Left forelimb (tissue), 1 donor: ENCODE measurements at regions not wholly inside any gene's neighbourhood (a gene's known extent, or its start where the extent isn't known, plus 50 kb on each side); places are given as distances from the start of the nearest gene placed in this dataset.

Experiments used
- DNase-seq: peaks from one replicate; pipeline ENCODE4 v3.0.0-alpha.2; 2018; ENCODE audit warnings: low spot score

DNA sequence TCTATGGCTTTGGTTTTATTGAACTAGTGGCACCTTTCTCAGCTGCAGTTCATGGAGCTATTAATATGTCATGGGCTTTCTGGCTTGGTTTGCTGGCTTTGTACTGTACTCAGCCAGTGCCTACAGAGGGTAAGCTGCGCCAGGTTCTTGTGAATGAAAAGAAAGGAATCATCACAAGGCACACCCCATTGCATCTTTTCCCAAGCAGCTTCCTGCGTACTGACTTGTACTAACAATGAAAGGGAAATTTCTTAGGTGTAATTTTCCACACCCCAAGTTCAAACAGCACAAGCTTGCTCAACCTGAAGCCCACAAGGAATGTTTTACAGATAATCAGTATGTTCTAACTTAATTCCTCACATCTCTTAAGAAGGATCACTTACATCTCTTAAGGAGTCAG lies 78.0 kb upstream of the TNFSF18 start:
- DNase-seq, result no peak

DNA sequence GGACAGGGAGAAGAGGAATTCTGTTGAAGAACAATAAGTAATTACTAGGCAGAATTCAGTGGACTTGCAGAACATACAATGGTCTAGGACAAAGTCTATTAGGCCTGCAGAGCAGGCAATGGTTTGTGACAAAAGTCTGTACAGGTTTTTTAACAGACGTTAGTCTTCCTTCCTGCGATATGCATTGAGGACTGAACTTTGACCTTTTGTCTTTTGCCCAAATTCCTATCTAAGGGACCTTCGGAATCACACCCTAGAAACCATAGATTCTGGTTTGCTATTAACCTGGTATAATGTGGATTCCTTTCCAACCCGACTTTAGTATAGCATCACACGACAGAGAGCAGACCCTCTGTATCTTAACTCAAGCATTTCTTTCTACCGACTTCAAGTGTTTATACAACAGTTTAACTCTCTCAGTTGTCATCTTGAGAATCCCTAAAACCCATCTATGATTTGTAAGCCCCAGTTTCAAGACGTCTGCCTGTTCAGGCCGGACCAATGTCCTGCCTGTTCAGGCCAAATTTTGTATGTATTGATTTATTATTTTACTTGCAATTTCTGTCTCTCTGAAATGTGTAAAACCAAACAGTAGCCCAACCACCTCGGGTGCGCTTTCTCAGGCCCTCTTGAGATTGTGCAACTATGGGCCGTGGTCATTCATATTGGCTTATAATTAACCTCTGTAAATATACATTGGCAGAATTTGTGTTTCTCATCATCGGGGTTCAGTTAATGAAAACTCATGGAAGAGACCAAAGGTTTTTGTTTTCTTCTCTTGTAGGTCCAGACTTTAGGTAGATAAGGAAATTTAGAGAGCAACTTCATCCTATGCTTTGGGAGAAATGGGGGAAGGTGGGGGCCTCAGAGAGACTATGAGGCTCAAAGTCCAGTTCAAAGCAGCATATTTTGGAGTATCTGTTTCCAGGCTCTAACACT lies 76.9 kb upstream of the TNFSF18 start:
- no peak for DNase-seq

- no peak for DNase-seq
Observed at GRCh38 chr1:173126421-173126820, 75.7 kb upstream of the TNFSF18 start.

- peak; percentile 69 for DNase-seq
Observed at GRCh38 chr1:173122958-173123852, 72.5 kb upstream of the TNFSF18 start.

DNA sequence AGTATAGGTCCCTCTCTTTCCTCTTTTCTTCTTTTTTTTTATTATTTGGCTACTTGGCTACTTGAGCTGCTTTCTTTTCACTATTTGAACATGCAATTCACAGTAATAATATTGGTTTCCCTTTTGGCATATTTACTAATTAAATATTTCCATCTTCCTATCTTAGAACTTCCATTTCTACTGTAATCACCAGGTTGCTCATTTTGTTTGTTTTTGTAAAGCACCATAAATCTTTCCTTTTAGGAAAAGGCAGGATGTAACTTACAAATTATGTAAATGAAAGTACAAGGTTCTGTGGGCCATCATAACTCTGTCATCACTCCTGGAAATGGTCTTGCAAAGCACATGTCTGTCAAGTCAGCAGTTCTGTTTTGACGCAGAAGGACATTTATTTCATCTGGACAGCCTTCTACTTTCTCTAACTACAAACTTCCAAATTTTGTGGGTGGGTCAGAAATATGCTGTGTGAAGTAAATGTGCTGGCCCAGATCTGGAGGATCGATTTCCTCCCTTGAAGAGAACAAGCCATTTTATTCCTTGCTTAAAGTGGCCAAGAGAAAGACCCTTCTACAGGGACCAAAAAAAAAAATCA lies 71.7 kb upstream of the TNFSF18 start:
- no peak for DNase-seq

GRCh38 chr1:173118404-173118803 lies 67.7 kb upstream of the TNFSF18 start:
- DNase-seq, result no peak

DNA sequence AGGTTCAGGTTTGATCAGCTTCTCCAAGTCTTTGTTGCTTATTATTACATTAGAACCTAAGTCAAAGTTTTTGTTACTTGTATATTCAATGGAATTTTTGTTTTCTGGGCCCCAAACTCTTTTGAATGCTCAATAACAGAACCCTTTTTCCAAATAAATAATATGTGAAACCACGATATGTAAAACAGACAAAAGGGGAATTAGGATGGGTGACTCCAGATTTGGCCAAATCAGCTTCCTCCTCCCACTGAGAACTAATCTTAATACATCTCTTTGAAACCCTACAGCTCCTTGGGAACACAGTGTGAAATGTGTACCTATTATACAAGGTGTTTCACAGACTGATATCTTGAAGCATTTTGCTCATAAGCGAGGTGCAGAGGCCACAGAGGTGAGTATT lies 67.0 kb upstream of the TNFSF18 start:
- DNase-seq, result no peak

- DNase-seq, result no peak
Observed at GRCh38 chr1:173117108-173117633, 66.4 kb upstream of the TNFSF18 start.

DNA sequence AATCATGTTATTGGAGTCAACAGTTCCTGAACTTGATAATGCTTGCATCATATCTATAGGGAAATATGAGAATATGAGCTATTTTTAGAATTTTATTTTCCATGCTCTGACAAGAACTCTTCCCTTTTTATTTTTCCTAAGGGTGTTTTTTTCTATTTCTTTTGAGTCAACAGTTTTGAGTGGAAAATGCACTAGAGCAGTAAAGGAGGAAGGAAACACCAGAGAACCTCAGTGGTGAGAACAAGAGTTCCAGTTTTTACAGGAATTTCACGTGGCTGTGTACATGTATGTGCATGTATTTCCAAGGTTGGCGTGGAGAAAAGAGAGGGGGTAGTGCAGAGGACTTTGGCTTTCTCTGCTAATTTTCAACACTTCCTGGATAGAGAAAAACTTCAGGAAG lies 63.6 kb upstream of the TNFSF18 start:
- DNase-seq, result no peak

DNA sequence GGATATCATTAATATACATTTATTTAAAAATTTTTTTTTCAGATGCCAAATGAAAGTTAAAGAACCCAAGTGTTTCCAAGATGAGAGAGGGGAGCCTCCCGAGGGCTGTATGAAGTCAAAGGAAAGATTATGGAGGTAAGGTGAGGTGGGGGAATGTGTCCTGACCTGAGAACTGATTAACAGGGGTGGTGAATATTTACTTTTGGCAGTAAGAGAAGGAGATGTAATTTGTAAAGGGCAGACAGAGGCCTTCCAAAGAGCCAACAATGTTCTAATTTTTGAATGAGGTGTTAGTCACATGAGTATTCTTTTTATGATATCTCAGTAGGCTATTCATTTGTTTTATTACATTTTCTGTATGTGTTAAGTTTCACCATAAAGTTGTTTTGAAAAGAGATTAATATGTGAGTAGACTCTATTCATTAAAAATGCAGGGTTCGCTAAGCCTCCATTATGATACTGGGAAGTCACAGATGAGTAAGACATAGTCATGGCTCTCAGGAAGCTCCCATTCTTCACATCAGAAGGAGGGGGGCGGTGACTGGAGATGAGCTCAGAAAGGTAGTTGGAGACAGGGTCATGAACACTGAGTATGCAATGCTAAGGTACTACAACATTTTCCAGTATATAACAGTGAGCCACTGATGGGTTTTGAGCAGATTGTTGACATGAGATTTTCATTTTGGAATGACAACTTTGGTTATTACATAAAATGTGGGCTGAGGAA lies 62.4 kb upstream of the TNFSF18 start:
- DNase-seq, result no peak

DNA sequence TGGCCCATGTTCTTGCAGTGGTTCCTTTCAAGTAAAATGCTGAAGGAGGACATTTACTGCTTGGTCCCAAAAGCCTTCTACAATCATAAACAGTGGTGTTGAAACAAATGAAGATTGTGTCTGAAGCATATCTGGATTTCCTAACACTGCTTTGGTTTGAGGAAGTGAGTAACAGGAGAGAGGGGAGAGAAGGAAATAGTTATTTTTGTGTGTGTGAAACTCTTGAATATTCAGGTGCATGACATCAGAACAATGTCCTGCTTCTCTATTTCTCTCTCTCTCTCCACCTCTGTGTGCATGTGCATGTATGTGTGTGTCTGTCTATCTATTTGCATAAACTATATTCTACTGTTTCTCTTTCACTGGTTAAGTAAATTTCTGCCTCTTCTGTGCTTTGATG lies 61.4 kb upstream of the TNFSF18 start:
- no peak for DNase-seq

DNA sequence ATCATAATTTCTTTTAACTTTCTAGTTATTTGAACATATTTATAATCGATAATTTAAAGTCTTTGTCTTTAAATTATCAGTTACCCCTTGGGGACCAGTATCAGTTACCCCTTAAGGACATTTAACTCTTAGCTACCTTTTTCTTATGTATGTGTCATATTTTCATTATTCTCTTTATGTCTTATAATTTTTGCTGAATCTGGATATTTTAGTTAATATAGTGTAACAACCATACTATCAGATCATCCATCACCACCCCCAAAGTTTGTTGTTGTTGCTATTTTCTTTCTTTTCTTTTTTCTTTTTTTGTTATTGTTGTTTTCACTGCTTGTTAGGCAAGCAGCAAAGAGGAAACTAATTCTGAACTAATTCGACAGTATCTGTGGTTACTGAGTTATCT lies 57.0 kb upstream of the TNFSF18 start:
- DNase-seq, result no peak

DNA sequence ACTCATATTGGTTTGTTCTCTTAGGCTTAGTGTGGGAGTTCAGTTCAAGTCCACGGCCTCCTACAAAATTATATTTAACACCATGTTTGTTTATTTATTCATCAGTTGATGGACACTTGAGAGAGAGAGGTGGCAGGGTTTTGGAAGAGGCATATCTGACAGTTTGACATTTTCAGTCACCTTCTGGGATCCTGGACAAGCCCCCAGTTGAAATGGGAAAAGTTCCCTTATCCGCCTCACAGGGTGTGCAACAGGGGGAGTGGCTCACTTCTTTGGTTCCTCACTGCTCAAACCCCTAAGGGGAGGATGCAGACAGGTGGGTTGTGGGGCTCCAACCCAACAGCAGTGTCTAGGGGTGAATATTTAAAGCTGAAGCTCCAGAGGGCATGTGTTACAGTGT lies 52.3 kb upstream of the TNFSF18 start:
- DNase-seq, result no peak

DNA sequence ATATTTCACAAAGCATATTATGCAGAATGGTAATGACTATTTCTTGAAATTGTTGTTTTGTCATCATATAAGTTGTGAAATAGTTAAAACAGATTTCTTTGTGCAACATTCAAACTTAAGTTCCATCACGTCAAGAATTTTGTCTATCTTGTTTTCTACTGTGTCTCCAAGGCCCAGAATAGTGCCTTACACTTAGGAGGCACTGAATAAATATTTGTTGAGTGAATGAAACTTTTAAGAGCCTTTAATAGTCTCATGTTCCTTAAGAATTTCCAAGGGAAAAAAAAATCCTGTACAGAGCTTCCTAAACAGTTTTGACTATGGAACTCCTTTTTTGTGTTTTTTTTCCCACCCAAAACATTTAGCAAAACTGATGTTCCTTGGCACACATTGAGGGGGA lies 50.8 kb upstream of the TNFSF18 start:
- DNase-seq, result no peak

- DNase-seq, result no peak
Observed at GRCh38 chr1:173100476-173101107, 49.9 kb upstream of the TNFSF18 start.
